CD14-positive monocyte (primary cell): ENCODE measurements at regions not wholly inside any gene's neighbourhood (a gene's known extent, or its start where the extent isn't known, plus 50 kb on each side); places are given as distances from the start of the nearest gene placed in this dataset.

Source experiments
- DNase-seq, 3 donors: peaks; one replicate each; pipeline ENCODE4 v3.0.0-alpha.2; 2011 to 2022
- H2AFZ ChIP-seq: 2 replicates; pipeline ENCODE4 v1.6.0; 2012; ENCODE audit warnings: mild to moderate bottlenecking, low read depth, low read length, inconsistent platforms; ENCODE audit not compliant: insufficient read depth, poor library complexity, severe bottlenecking
- H3K27ac ChIP-seq, 2 donors: 1 replicate in 1 of 2; 2 replicates in 1 of 2; pipeline ENCODE4 v1.5.1; 2012 to 2013; ENCODE audit warnings: low read length in 2 of 2, control low read depth in 1 of 2, inconsistent platforms in 1 of 2, low read depth in 1 of 2, mild to moderate bottlenecking in 1 of 2
- H3K27me3 ChIP-seq, 2 donors: one replicate each; pipeline versions ENCODE4 v1.6.0 to v1.6.1; 2011 to 2013; ENCODE audit warnings: low read length in 2 of 2; ENCODE audit not compliant: control insufficient read depth in 2 of 2, insufficient read depth in 2 of 2
- H3K36me3 ChIP-seq, 2 donors: replicated peaks in 1 of 2; 1 replicate in 1 of 2; 2 replicates in 1 of 2; pipeline versions ENCODE4 v1.5.1 to v1.6.1; 2012 to 2013; ENCODE audit warnings: low read length in 2 of 2, control low read depth in 1 of 2, inconsistent platforms in 1 of 2, mild to moderate bottlenecking in 1 of 2; ENCODE audit not compliant: insufficient read depth in 2 of 2, control insufficient read depth in 1 of 2
- H3K4me1 ChIP-seq, 2 donors: 1 replicate in 1 of 2; 2 replicates in 1 of 2; pipeline versions ENCODE4 v1.5.1 to v1.6.1; 2012 to 2013; ENCODE audit warnings: low read length in 2 of 2, control low read depth in 1 of 2, inconsistent platforms in 1 of 2, mild to moderate bottlenecking in 1 of 2, moderate library complexity in 1 of 2; ENCODE audit not compliant: insufficient read depth in 2 of 2, control insufficient read depth in 1 of 2
- H3K4me2 ChIP-seq: replicated peaks from 2 replicates; pipeline ENCODE3; 2012; ENCODE audit warnings: low read length, moderate library complexity, mild to moderate bottlenecking; ENCODE audit not compliant: poor library complexity, severe bottlenecking; ENCODE audit errors: extremely low read depth
- H3K4me3 ChIP-seq, 3 experiments: fragments of 200-600 bp in 1 of 3; sonication (generic) in 1 of 3; replicated peaks in 1 of 3; 1 replicate in 2 of 3; 2 replicates in 1 of 3; pipeline ENCODE4 v1.5.1; 2011 to 2013; ENCODE audit warnings: low read length in 3 of 3, mild to moderate bottlenecking in 3 of 3, control low read depth in 2 of 3, low read depth in 2 of 3, inconsistent platforms in 1 of 3, moderate library complexity in 1 of 3
- H3K79me2 ChIP-seq: 2 replicates; pipeline ENCODE4 v1.6.0; 2012; ENCODE audit warnings: mild to moderate bottlenecking, control low read depth, inconsistent platforms, low read length, moderate library complexity; ENCODE audit not compliant: insufficient read depth
- H3K9ac ChIP-seq: 2 replicates; pipeline ENCODE4 v1.6.0; 2017; ENCODE audit warnings: low read length, mild to moderate bottlenecking; ENCODE audit not compliant: insufficient read depth, poor library complexity, severe bottlenecking
- H3K9me3 ChIP-seq, 2 donors: replicated peaks in 1 of 2; 1 replicate in 1 of 2; 2 replicates in 1 of 2; pipeline versions ENCODE4 v1.5.1 to v1.6.1; 2012 to 2013; ENCODE audit warnings: low read length in 2 of 2, control low read depth in 1 of 2; ENCODE audit not compliant: control insufficient read depth in 1 of 2, insufficient read depth in 1 of 2
- H4K20me1 ChIP-seq: 2 replicates; pipeline ENCODE4 v1.6.0; 2012; ENCODE audit warnings: mild to moderate bottlenecking, low read length, control low read depth, moderate library complexity; ENCODE audit not compliant: insufficient read depth
- H3K27ac Mint-ChIP-seq, 7 donors: one replicate each; pipeline ENCODE4 v1.8.0; 2020; ENCODE audit warnings: mild to moderate bottlenecking in 7 of 7, mixed read lengths in 7 of 7, moderate library complexity in 6 of 7, inconsistent platforms in 2 of 7
- H3K27me3 Mint-ChIP-seq, 3 donors: one replicate each; pipeline ENCODE4 v1.8.0; 2021 to 2022; ENCODE audit warnings: low read depth in 3 of 3, mild to moderate bottlenecking in 3 of 3, mixed read lengths in 3 of 3, moderate library complexity in 3 of 3, inconsistent platforms in 1 of 3
- H3K36me3 Mint-ChIP-seq, 2 donors: one replicate each; pipeline ENCODE4 v1.8.0; 2020; ENCODE audit warnings: mixed read lengths in 2 of 2, inconsistent platforms in 1 of 2, mild to moderate bottlenecking in 1 of 2
- H3K4me1 Mint-ChIP-seq: one replicate; pipeline ENCODE4 v1.8.0; 2020; ENCODE audit warnings: mild to moderate bottlenecking, mixed read lengths
- H3K4me3 Mint-ChIP-seq, 2 donors: one replicate each; pipeline ENCODE4 v1.8.0; 2020; ENCODE audit warnings: mild to moderate bottlenecking in 2 of 2, mixed read lengths in 2 of 2, moderate library complexity in 1 of 2
- H3K9me3 Mint-ChIP-seq, 7 donors: one replicate each; pipeline ENCODE4 v1.8.0; 2020 to 2022; ENCODE audit warnings: mixed read lengths in 7 of 7, mild to moderate bottlenecking in 6 of 7, moderate library complexity in 6 of 7, inconsistent platforms in 2 of 7
- CTCF ChIP-seq: fragments of 200-600 bp; IDR thresholded peaks from one replicate; pipeline ENCODE4 v1.8.0; 2022; ENCODE audit warnings: antibody characterized with exemption, mild to moderate bottlenecking
- WGBS: methylation state at CpG from one replicate; pipeline ENCODE4 v1.1.5; 2013; ENCODE audit warnings: missing lambda C conversion rate; ENCODE audit not compliant: insufficient coverage; 5-methylcytosine and 5-hydroxymethylcytosine counted together
- intact Hi-C, 2 donors: fragments of 100-400 bp; cut with micrococcal nuclease; formaldehyde crosslinking; loops; one replicate each; pipeline versions ENCODE4 v1.15.0 to v1.15.1; 2023

GRCh38 chr1:222098404-222098803 is 356.5 kb upstream of the DUSP10 start:
- H3K27ac Mint-ChIP-seq: no peak overlapping the region
- Histone ChIP-seq H2AFZ (no peak overlapping the region), H3K4me1 (no peaks in the 10 kb centered on the region), H3K9ac (no peak overlapping the region), H3K27ac (no peak overlapping the region), H3K9me3 (no peaks in the 10 kb centered on the region), H3K4me2 (no peak overlapping the region), H4K20me1 (no peaks in the 10 kb centered on the region), H3K4me3 (no peak overlapping the region), H3K79me2 (no peaks in the 10 kb centered on the region), H3K36me3 (no peaks in the 10 kb centered on the region), H3K27me3 (no peaks in the 10 kb centered on the region)
- DNase-seq: no peak
- intact Hi-C loops: no loop called here
- no peak overlapping the region for H3K4me3 Mint-ChIP-seq
- no peak for TF ChIP-seq CTCF
- no peaks in the 10 kb centered on the region for H3K4me1 Mint-ChIP-seq
- peaks cover 0 to 2% (median 0%) of the 10 kb centered on the region in 3 donors for H3K27me3 Mint-ChIP-seq
- H3K36me3 Mint-ChIP-seq: no peaks in the 10 kb centered on the region
- WGBS: 33% methylated on average over 1 of the region's 2 CpGs
- H3K9me3 Mint-ChIP-seq: no peaks in the 10 kb centered on the region

GRCh38 chr1:222097588-222097987 is 355.7 kb upstream of the DUSP10 start:
- Histone ChIP-seq H2AFZ (no peak overlapping the region), H3K36me3 (no peaks in the 10 kb centered on the region), H3K4me1 (no peaks in the 10 kb centered on the region), H3K4me3 (no peak overlapping the region), H3K4me2 (no peak overlapping the region), H3K9me3 (no peaks in the 10 kb centered on the region), H3K79me2 (no peaks in the 10 kb centered on the region), H3K9ac (no peak overlapping the region), H3K27me3 (no peaks in the 10 kb centered on the region), H4K20me1 (no peaks in the 10 kb centered on the region), H3K27ac (no peak overlapping the region)
- no peak for DNase-seq
- H3K4me3 Mint-ChIP-seq: no peak overlapping the region
- H3K27ac Mint-ChIP-seq: no peak overlapping the region
- WGBS: 89% methylated on average over 3 of the region's 4 CpGs
- H3K27me3 Mint-ChIP-seq: peaks cover 0 to 2% (median 1%) of the 10 kb centered on the region in 3 donors
- intact Hi-C loops: no loop called here
- H3K4me1 Mint-ChIP-seq: no peaks in the 10 kb centered on the region
- no peaks in the 10 kb centered on the region for H3K9me3 Mint-ChIP-seq
- no peak for TF ChIP-seq CTCF
- H3K36me3 Mint-ChIP-seq: no peaks in the 10 kb centered on the region
